ENCODE measurements at regions not wholly inside any gene's neighbourhood (a gene's known extent, or its start where the extent isn't known, plus 50 kb on each side); places are given as distances from the start of the nearest gene placed in this dataset.
"Not testable (repeated sequence)": the region's sequence is repeated elsewhere in the genome, so short reads cannot be mapped to it uniquely, and the experiment has no call there.

- DNase-seq (ENCODE audit: low read depth in 2 of 2): no peak
Measured at GRCh38 chr14:97073622-97074021, 276.4 kb downstream of the VRK1 start.

- DNase-seq (ENCODE audit: low read depth in 2 of 2): no peak
Measured at GRCh38 chr14:97074456-97074855, 277.3 kb downstream of the VRK1 start.

- no peak for DNase-seq (ENCODE audit: low read depth in 2 of 2)
Measured at GRCh38 chr14:97074856-97075255, 277.7 kb downstream of the VRK1 start.

- DNase-seq (ENCODE audit: low read depth in 2 of 2): no peak
Measured at GRCh38 chr14:97077253-97077653, 280.1 kb downstream of the VRK1 start.

- no peak for DNase-seq (ENCODE audit: low read depth in 2 of 2)
Measured at GRCh38 chr14:97077687-97078086, 280.5 kb downstream of the VRK1 start.

- DNase-seq (ENCODE audit: low read depth in 2 of 2): no peak
Measured at GRCh38 chr14:97080991-97081390, 283.8 kb downstream of the VRK1 start.

GRCh38 chr14:97095269-97095668, 298.1 kb downstream of the VRK1 start:
- no peak for DNase-seq (ENCODE audit: low read depth in 2 of 2)

GRCh38 chr14:97097296-97097695, 300.1 kb downstream of the VRK1 start:
- DNase-seq (ENCODE audit: low read depth in 2 of 2): no peak

GRCh38 chr14:97100306-97100705, 303.1 kb downstream of the VRK1 start:
- DNase-seq (ENCODE audit: low read depth in 2 of 2): no peak

- DNase-seq (ENCODE audit: low read depth in 2 of 2): no peak
Measured at GRCh38 chr14:97101561-97101960, 304.4 kb downstream of the VRK1 start.

GRCh38 chr14:97104029-97104428, 306.8 kb downstream of the VRK1 start:
- DNase-seq (ENCODE audit: low read depth in 2 of 2): no peak

- DNase-seq (ENCODE audit: low read depth in 2 of 2): no peak
Measured at GRCh38 chr14:97106166-97106565, 309.0 kb downstream of the VRK1 start.

GRCh38 chr14:97106609-97107008, 309.4 kb downstream of the VRK1 start:
- DNase-seq (ENCODE audit: low read depth in 2 of 2): no peak

GRCh38 chr14:97107080-97107479, 309.9 kb downstream of the VRK1 start:
- no peak for DNase-seq (ENCODE audit: low read depth in 2 of 2)

- DNase-seq (ENCODE audit: low read depth in 2 of 2): no peak
Measured at GRCh38 chr14:97107760-97108159, 310.6 kb downstream of the VRK1 start.

GRCh38 chr14:97109234-97109633, 312.1 kb downstream of the VRK1 start:
- no peak for DNase-seq (ENCODE audit: low read depth in 2 of 2)

GRCh38 chr14:97113339-97113738, 316.2 kb downstream of the VRK1 start:
- DNase-seq (ENCODE audit: low read depth in 2 of 2): no peak

GRCh38 chr14:97116546-97116945, 319.4 kb downstream of the VRK1 start:
- DNase-seq (ENCODE audit: low read depth in 2 of 2): no peak

- DNase-seq (ENCODE audit: low read depth in 2 of 2): no peak
Measured at GRCh38 chr14:97117693-97118092, 320.5 kb downstream of the VRK1 start.

GRCh38 chr14:97120204-97120603, 323.0 kb downstream of the VRK1 start:
- DNase-seq (ENCODE audit: low read depth in 2 of 2): no peak

GRCh38 chr14:97120611-97121031, 323.4 kb downstream of the VRK1 start:
- peak; percentile 12 to 37 for DNase-seq (ENCODE audit: low read depth in 2 of 2)

GRCh38 chr14:97129639-97130038, 332.5 kb downstream of the VRK1 start:
- DNase-seq (ENCODE audit: low read depth in 2 of 2): no peak

- not testable (repeated sequence) for DNase-seq (ENCODE audit: low read depth in 2 of 2)
Measured at GRCh38 chr14:97135847-97136246, 338.7 kb downstream of the VRK1 start.

GRCh38 chr14:97137705-97138104, 340.5 kb downstream of the VRK1 start:
- no peak for DNase-seq (ENCODE audit: low read depth in 2 of 2)

- DNase-seq (ENCODE audit: low read depth in 2 of 2): no peak
Measured at GRCh38 chr14:97138801-97139200, 341.6 kb downstream of the VRK1 start.
